ENCODE measurements at regions not wholly inside any gene's neighbourhood (a gene's known extent, or its start where the extent isn't known, plus 50 kb on each side); places are given as distances from the start of the nearest gene placed in this dataset.

DNA sequence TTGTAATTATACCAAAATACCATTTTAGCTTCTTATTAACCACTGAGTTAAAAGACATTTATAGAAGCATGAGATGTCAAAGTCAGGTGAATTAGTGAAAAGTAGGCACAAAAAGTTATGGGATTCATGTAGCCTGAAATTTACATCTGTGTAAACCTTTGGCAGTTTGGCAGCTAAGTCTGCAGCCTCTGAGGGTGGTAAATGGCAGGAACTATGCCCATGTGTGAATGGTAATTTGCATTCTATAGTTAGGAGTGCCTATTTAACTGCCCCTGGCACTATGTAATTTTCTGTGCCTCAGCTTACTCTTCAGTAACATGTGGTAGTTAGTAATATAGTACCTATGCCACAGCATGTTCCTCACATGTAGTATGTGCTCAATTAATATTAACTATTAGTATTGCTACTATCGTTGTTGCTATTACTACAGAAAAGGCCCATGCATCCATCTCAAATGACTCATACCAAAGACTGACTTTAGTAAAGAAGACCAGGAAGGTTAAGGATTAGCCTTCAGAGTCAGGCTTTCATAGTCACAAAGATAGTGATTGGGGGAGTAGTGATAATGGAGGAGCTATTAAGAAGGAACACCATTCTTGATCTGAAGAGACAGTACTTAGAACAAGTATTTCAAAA, 258.7 kb upstream of the BTG1 start (continued):
- TF ChIP-seq, protein P1, sequence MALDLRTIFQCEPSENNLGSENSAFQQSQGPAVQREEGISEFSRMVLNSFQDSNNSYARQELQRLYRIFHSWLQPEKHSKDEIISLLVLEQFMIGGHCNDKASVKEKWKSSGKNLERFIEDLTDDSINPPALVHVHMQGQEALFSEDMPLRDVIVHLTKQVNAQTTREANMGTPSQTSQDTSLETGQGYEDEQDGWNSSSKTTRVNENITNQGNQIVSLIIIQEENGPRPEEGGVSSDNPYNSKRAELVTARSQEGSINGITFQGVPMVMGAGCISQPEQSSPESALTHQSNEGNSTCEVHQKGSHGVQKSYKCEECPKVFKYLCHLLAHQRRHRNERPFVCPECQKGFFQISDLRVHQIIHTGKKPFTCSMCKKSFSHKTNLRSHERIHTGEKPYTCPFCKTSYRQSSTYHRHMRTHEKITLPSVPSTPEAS (tag by site-specific recombination; IDR thresholded peaks at IDR 0.05): no peak
- no peak for TF ChIP-seq ZNF423 (tag by site-specific recombination; IDR thresholded peaks at IDR 0.05)
- TF ChIP-seq, protein P2, sequence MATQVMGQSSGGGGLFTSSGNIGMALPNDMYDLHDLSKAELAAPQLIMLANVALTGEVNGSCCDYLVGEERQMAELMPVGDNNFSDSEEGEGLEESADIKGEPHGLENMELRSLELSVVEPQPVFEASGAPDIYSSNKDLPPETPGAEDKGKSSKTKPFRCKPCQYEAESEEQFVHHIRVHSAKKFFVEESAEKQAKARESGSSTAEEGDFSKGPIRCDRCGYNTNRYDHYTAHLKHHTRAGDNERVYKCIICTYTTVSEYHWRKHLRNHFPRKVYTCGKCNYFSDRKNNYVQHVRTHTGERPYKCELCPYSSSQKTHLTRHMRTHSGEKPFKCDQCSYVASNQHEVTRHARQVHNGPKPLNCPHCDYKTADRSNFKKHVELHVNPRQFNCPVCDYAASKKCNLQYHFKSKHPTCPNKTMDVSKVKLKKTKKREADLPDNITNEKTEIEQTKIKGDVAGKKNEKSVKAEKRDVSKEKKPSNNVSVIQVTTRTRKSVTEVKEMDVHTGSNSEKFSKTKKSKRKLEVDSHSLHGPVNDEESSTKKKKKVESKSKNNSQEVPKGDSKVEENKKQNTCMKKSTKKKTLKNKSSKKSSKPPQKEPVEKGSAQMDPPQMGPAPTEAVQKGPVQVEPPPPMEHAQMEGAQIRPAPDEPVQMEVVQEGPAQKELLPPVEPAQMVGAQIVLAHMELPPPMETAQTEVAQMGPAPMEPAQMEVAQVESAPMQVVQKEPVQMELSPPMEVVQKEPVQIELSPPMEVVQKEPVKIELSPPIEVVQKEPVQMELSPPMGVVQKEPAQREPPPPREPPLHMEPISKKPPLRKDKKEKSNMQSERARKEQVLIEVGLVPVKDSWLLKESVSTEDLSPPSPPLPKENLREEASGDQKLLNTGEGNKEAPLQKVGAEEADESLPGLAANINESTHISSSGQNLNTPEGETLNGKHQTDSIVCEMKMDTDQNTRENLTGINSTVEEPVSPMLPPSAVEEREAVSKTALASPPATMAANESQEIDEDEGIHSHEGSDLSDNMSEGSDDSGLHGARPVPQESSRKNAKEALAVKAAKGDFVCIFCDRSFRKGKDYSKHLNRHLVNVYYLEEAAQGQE (tag by site-specific recombination; IDR thresholded peaks at IDR 0.05): no peak
- TF ChIP-seq SP3 (tag by site-specific recombination; IDR thresholded peaks at IDR 0.05): no peak
- no peak for TF ChIP-seq ZNF114 (tag by site-specific recombination; IDR thresholded peaks at IDR 0.05)
- no peak for TF ChIP-seq ZNF211 (tag by site-specific recombination; IDR thresholded peaks at IDR 0.05; ENCODE audit: low read depth)
- TF ChIP-seq, protein P3, sequence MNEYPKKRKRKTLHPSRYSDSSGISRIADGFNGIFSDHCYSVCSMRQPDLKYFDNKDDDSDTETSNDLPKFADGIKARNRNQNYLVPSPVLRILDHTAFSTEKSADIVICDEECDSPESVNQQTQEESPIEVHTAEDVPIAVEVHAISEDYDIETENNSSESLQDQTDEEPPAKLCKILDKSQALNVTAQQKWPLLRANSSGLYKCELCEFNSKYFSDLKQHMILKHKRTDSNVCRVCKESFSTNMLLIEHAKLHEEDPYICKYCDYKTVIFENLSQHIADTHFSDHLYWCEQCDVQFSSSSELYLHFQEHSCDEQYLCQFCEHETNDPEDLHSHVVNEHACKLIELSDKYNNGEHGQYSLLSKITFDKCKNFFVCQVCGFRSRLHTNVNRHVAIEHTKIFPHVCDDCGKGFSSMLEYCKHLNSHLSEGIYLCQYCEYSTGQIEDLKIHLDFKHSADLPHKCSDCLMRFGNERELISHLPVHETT (tag by site-specific recombination; IDR thresholded peaks at IDR 0.05): no peak
- no peak for TF ChIP-seq ZNF37A (tag by site-specific recombination; IDR thresholded peaks at IDR 0.05)
- no peak for TF ChIP-seq ZNF521 (tag by site-specific recombination; IDR thresholded peaks at IDR 0.05)
- TF ChIP-seq ZNF76 (tag by site-specific recombination; IDR thresholded peaks at IDR 0.05; ENCODE audit: borderline replicate concordance, low read depth): no peak
- no peak for TF ChIP-seq OVOL3 (tag by site-specific recombination; IDR thresholded peaks at IDR 0.05)
- TF ChIP-seq, protein P4, sequence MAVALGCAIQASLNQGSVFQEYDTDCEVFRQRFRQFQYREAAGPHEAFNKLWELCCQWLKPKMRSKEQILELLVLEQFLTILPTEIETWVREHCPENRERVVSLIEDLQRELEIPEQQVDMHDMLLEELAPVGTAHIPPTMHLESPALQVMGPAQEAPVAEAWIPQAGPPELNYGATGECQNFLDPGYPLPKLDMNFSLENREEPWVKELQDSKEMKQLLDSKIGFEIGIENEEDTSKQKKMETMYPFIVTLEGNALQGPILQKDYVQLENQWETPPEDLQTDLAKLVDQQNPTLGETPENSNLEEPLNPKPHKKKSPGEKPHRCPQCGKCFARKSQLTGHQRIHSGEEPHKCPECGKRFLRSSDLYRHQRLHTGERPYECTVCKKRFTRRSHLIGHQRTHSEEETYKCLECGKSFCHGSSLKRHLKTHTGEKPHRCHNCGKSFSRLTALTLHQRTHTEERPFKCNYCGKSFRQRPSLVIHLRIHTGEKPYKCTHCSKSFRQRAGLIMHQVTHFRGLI (tag by site-specific recombination; IDR thresholded peaks at IDR 0.05): no peak
- TF ChIP-seq ZNF707 (tag by site-specific recombination; IDR thresholded peaks at IDR 0.05): no peak

DNA sequence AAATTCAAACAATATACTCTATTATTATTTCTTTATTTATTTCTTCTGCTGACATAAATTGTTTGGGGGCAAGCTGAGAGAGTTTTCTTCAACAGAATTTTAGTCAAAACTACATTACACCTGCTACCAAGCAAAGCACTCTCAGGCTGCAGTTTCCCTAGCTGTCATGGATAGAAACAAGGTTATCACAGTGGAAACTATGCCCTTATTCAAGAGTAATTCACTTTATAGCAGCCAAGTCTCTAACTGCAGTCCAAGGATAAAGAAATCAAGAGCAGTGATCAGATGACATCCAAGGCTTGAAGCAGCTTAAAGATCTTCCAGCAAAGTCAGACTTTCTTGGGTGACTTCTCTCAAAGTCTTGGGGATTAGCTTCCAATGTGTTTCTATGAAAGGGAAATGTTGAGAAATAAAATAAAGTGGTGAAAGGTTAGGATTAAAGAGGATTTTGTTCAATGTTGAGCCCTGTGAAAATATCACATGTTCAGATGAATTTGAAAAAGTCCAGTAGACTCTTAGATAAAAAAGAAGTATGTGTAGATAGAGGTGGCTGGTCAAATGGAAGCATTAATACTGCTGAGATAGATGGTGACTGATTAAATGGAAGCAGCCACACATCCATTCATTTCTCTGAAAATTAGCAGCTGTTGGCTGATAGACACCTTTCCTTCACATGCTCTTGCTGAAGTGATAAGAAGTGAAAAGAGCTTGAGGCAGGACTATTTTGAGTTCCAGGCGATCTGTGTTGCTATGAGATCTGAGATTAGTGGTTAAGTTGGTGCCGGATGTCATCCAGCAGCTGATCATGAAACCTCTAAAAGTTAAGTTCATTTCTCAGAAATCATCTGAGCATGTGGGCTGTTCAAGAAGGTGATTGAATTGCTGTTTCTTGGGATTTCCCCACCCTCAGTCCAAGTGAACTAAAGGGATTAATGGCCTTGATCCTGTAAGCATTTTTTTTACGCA, 257.8 kb upstream of the BTG1 start:
- TF ChIP-seq ZNF433 (tag by site-specific recombination; IDR thresholded peaks at IDR 0.05; ENCODE audit: low read depth) (no peak), ZNF600 (tag by site-specific recombination; IDR thresholded peaks at IDR 0.05) (no peak)
- Histone ChIP-seq H3K4me3 (ENCODE audit: low read depth, low read length) (no peak overlapping the region), H3K36me3 (ENCODE audit: control insufficient read depth in 2 of 2, insufficient read depth in 1 of 2, low read length in 2 of 2) (no peaks in the 10 kb centered on the region), H3K9me3 (ENCODE audit: control insufficient read depth, insufficient read depth, low read depth, low read length) (no peaks in the 10 kb centered on the region), H3K27ac (ENCODE audit: extremely low read depth, low read depth, low read length) (no peak overlapping the region), H3K4me1 (ENCODE audit: control insufficient read depth, insufficient read depth, low read length) (no peaks in the 10 kb centered on the region)
- ChIA-PET POLR2A (no interaction called here), CTCF (interaction anchor here (0.6 to 0.8 kb wide), 2 partner anchors 1022 to 1220 kb away, joined by 3 read pairs; no protein-coding TSS in a partner anchor)
